CD1c-positive myeloid dendritic cell (primary cell): ENCODE measurements at regions not wholly inside any gene's neighbourhood (a gene's known extent, or its start where the extent isn't known, plus 50 kb on each side); places are given as distances from the start of the nearest gene placed in this dataset.
A peak's percentile ranks its signal among the peaks of the same experiment; 100 is the strongest.
"Not testable (repeated sequence)": the region's sequence is repeated elsewhere in the genome, so short reads cannot be mapped to it uniquely, and the experiment has no call there.

Source experiments
- DNase-seq: peaks from one replicate; pipeline ENCODE4 v3.0.0-alpha.2; 2016; ENCODE audit errors: extremely low spot score

DNA sequence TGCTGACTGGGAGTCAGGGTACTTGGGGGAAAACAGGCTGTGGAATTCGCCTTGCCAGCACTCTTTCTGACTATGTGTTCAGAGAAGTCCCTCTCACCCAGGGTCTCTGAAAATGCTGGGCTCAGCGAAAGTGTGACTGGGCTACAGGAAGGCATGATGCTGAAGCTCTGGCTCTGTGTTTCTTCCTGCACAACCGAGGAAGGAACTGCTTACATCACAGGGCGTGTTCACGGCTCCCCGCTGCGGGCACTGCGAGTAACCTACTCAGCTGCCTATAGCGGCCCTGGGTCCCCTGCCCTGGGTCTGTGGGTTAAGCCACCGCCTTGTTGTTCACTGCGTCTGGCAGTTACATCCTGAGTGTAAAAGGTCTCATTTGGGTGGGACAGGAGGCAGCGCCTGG lies 222.4 kb upstream of the IRX4 start:
- DNase-seq = no peak

DNA sequence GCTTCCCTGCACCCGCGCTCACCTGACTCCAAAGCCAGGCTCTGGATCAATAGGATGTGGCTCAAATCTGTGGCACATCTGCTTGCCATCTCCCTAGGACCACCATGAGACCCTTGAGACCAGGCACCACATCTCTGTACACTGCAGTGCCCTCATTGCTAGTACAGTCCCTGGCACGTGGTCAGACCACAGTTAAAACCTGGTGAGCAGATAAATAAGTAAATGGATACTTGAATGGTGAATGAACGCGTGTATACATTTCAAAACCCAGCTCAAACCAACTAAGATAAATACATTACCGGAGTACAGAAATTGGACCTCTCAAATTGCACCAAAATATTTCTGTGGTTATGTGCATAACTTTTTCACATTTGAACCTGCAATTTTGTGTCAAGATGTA lies 221.2 kb upstream of the IRX4 start:
- DNase-seq = no peak

DNA sequence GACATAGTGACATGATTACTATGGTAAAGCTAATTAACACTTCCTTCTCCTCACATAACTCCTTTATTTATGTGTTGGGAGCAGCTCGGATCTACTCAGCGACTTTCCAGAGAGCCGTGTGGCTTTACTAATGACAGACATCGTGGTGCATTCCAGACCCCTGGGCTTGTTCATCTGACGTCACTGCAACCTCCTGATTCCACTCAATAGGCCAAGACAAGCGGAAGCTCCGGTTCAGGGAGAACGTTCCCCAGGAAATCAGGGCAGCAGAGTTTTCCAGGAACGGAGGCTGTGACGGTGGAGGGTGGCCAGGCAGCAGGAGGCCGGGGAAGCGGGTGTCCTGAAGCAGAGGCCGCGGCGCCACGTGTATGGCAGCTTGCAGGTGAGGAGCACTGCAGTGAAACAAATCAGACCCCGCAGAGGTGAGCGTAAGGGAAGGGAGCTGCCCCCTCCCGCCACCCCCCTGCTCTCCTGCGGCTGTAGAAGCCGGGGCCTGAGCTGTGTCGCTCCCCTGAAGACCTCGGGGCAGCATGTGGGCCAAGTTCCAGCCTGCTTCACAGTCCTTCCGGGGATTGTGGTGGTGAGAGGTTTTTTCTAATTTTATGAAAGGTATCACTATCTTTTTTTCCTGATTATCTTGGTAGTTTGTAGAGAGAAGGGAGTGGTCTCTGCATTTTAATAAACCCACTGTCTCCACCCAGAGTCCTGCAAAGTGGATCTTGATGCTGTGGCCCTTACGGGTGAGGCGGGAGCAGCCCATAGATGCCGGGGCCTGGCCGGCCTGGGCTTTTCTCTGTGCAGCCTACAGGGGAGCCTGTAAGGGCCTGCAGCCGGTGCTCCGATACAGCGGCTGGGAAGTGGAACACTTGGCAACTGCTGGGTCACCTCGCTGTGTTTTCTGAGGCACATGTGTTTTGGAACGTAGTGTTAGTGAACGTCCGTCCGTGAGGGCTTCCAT lies 220.4 kb upstream of the IRX4 start:
- no peak for DNase-seq

DNA sequence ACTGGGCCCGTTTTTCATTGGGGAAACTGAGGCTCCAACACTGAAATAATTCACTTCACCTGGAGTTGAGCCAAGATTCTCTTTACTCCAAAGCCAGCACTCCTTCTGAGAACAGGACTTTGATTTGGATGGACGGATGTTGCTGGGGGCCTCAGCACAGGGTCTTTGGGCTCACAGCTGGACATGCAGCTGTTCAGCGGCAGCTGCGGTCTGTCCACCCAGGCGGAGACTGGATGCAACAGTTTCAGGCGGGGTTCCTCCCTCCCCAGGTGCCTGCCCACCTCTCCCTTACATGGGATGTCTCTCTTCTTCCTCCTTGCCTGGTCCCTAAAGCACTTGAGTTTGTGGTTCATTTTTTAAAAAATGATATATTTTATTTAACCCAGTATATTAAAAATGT lies 219.0 kb upstream of the IRX4 start:
- no peak for DNase-seq

DNA sequence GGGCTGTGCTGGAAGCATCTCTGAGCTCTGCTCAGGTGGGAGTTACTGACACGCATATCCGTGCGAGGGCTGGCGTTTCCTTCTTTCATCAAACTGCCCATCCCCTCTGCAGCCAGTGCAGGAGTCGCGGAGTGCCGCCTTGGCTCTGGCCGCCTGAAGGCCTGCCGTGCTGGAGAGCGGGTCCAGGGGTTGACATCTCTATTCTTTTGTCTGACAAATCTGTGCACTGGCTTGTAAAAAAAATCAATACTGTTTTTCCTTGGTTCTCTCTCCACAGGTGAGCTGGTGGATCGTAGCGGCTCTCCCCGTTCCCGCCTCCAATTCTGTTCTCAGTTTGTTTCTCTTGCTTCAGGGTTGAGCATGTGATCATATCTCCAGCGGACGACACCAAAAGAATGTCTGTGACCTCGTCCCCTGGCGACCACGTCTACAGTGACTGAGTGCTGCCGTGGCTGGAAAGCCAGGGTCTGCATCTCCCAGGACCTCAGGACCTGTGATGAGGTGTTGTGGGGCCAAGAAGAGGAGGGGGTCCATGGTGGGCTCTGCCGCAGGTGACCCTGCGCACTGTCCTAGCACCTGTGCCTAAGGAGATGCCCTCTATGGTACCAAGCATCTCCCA lies 214.3 kb upstream of the IRX4 start:
- no peak for DNase-seq

DNA sequence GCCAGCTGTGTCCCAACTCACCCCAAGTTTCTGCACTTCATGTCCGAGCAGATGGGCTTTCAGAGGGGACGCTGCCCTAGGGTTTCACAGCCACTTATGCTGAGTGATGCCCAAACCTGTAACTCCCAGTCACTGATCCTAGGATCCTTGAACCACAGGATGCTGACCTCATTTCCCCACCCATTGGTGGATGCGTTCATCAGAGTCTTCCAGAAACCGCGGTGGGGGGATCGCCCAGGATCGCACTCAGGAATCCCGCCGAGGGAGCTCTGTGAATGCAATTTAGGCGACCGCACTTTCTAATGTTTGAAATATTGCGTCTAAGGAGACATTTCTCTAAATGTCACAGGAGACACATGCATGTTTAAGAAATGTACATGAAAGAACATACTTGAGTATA lies 212.3 kb upstream of the IRX4 start:
- no peak for DNase-seq

DNA sequence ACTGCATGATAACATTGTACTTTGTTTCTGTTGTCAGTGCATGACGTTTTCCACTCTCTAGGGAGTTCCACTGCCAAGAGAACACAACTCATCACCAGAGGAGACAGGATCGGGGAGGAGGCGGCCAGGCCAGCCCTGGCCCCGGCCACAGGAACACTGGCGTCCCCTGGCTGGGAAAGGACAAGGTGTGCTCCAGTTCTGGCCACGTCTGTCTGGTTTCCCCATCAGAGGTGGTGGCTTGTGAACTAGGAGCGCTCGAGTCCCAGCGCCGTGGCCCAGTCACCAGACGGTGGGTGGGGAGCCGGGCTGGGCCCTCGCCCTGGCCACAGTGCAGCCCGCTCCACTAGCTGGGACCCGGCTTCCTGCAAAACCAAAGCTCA lies 211.9 kb upstream of the IRX4 start:
- DNase-seq = no peak

DNA sequence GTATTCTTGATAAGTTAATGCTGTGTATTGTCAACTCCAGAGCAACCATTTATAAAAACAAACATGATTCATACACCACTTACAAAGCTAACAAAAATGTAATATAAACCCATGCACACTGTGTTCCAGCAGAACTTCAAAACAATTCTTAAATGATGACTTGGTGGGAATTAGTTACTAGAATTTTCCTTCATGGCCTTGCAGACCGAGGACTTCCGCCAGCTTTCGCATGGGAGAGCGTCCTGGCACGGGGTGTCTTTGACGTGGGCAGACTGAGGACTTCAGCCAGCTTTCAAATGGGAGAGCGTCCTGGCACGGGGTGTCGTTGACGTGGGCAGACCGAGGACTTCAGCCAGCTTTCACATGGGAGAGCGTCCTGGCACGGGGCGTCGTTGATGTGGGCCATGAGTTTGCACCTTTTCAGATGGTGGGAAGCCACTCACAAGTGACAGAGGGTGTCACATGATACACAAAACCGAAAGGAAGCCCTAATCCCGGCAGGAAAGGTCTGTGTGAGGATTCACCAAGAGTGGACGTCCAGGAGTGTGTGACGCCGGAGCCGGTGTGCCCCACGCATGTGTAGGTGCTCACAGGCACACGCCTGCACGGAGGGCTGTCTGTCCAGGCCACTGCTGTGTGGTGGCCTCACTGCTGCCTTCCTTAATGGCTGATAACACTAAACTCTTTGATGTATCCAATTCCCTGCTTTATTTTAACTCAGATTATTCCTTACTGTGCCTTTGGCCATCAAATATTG lies 211.3 kb upstream of the IRX4 start:
- DNase-seq = no peak

DNA sequence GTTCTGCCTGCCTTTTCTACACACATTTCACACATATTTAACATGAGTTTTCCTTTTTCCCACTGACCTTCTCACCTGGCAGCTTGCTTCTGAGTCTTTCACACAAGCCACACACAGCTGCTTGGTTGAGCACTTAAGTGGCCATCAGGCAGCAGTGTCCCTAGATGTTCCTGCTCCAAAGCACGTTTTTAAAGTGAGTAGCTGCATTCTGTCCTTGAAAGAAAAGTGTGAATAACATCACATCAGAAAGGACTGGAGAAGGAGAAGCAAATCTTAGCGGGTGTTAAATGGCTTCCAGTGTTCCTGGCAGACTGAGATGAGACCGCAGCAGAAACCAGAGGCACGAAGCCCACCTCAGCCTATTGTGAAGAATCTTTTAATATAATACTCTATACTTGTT lies 209.2 kb upstream of the IRX4 start:
- no peak for DNase-seq

DNA sequence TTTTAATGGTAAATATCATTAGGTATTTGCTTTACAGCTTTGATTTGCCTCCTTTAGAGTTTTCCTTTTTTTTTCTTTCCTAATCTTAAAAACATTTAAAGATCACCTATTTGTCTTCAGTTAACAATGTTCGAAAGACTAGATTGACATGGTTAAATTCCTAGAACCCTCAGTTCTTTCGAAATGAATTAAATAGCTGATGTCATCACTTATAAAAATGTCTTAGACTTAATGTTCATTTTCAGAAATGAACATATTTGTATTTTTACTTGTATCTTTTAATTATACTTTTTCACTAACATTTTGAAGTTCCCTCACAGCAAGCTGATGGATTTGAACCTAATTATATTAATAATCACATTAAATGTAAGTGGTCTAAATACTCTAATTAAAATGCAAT lies 205.3 kb upstream of the IRX4 start:
- DNase-seq = no peak

DNA sequence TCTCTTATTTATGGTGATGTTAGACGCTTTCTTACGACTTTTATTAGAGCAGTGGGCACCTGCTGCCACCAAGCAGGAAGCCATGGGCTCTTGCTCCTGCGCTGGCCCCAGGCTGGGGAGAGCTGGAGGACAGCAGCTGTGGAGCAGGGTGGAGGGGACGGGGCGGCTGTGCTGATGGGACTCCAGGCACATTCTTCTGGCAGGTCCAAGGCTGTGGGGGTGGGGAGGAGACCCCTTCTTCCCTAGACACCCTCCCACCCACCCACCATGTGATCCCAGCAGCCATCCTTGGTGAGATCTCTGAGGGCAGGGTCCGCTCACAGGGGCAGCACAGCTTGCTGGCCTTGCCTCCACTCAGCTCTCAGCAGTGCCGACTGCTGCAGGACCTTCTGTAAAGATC lies 192.6 kb upstream of the IRX4 start:
- no peak for DNase-seq

DNA sequence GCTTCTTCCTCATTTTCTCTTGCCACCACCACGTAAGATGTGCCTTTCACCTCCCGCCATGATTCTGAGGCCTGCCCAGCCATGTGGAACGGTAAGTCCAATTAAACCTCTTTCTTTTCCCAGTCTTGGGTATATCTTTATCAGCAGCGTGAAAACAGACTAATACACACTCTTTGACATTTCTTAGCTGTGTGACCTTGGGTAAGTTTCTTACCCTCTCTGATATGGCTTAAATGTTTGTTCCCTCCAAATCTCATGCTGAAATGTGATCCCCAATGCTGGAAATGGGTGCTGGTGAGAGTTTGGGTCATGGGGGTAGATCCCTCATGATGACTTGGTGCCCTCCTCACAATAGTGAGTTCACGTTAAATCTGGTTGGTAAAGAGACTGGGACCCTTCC lies 188.8 kb upstream of the IRX4 start:
- no peak for DNase-seq

DNA sequence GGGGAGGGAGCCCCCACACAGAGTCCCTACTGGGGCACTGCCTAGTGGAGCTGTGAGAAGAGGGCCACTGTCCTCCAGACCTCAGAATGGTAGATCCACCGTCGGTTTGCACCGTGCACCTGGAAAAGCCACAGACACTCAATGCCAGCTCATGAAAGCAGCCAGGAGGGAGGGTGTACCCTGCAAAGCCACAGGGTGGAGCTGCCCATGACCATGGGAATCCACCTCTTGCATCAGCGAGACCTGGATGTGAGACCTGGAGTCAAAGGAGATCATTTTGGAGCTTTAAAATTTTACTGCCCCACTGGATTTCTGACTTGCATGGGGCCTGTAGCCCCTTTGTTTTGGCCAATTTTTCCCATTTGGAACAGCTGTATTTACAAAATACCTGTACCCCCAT lies 188.1 kb upstream of the IRX4 start:
- not testable (repeated sequence) for DNase-seq

DNA sequence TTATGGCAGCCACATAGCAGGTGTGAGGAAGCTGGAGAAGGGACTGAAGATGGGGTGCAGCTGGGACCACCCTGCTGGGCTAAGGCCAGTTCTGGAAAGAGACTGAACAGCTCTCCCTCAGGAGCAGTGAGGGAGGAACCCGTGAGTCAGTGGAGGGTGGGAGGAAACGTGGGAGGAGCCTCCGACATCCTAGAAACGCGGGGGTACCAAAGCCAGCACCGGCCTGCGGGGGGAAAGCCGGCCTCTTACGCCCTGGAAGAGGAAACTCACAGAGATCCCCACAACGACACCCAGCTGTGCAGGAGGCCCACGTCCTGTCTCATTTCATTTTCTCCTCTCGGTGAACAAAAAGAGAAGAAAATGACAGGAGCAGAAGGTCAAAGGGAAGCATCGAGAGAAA lies 185.8 kb upstream of the IRX4 start:
- no peak for DNase-seq

DNA sequence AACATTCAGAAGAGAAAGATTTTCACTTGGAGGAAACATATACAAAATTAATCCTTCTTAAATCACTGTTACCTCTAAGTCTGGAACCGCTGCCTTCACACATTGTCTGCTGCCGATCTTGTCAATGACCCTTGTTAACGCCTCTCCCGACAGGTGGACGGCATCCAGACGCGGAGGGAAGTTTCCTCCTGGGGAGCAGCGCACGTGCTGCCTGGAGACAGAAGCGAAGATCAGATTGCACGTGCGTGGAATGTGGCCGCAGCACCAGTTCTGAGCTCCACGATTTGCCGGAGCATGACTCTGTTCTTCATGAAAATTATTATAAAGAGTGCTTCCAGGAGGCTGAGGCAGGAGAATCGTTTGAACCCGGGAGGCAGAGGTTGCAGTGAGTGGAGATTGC lies 183.6 kb upstream of the IRX4 start:
- DNase-seq = no peak

DNA sequence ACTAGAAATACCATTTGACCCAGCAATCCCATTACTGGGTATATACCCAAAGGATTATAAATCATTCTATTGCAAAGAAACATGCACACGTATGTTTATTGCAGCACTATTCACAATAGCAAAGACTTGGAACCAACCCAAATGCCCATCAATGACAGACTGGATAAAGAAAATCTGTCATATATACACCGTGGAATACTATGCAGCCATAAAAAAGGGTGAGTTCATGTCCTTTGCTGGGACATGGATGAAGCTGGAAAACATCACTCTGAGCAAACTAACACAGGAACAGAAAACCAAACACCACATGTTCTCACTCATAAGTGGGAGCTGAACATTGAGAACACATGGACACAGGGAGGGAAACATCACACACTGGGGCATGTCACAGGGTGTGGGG lies 180.7 kb upstream of the IRX4 start:
- not testable (repeated sequence) for DNase-seq

DNA sequence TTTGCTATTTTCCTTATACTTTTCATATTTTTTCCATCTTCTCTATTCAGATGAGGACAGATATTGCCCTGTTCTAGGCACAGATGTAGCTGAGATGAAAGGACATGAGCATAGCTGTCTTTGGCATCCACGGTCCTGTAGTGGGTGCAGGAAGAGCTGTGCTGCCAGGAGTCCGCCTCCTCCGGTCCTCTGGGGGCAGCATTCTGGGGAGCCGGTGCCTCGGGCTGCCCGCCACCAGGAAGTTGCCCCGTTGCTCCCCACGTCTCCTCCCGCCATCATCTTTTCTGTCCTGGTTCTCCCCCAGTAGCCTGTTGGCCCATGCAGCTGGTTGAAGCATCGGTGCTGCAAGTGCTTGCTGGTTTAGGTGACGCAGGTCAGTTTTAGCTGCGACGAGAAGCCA lies 170.0 kb upstream of the IRX4 start:
- DNase-seq = no peak

DNA sequence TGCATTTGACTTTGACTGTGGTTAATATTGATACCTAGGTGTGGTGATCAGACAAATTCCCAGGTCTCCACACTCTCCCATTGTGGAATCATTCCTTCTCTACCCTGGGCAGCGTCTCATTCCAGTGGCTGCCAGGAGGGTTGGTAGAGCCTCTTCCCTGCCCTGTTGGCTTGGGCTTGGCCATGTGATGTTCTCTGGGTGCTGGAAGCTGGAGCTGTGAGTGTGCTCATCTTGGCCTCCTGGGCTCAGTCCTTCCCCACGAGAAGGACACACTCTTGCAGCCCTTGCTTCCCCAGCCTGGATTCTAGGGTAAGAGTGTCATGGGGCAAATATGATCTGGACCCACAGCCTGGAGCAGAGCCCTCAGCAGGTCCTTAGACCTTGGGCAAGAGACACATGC lies 167.2 kb upstream of the IRX4 start:
- DNase-seq = no peak

DNA sequence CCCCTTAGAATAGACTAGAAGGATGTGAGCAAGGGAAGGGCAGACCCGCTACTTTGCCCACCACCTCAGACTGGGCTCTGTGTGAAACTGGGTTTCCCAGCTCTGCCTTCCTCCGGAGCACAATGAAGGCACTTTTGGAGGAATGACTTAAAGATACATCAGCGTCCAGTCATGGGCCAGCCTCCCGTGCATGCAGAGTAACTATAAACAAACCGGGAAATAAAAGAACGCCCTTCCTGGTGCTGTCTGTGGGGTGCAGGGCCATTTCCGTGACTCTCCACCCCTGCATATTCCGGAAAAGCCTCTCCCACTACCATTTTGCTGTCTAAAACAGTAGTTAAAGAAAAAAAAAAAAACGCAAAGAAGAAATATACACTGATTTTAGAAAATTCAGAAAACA lies 165.9 kb upstream of the IRX4 start:
- DNase-seq = no peak

DNA sequence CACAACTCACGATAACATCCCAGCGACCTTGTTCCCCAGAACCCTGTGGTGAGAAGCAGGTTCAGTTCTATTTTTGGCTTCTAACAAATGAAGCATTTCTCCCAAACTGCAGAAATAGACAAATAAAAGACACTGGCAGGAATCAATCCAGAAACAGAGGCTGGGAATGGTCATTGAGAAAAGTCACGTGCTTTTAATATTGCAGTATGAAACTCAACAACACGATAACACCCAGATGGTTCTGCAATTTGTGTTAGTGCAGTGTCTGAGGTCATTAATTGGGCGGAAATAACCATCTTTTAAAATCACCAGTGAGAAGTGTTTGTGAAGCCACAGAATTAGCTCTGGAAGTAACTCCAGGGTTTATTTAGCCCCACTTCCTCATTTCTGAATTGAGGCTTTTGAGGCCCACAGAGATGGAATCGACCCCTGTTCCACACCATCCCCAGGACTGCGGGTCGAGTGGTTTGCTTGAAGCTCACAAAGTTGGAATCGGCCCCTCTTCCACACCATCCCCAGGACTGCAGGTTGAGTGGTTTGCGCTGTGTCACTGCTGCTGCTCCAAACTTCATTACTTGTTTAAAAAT lies 164.7 kb upstream of the IRX4 start:
- DNase-seq = peak; percentile 1

DNA sequence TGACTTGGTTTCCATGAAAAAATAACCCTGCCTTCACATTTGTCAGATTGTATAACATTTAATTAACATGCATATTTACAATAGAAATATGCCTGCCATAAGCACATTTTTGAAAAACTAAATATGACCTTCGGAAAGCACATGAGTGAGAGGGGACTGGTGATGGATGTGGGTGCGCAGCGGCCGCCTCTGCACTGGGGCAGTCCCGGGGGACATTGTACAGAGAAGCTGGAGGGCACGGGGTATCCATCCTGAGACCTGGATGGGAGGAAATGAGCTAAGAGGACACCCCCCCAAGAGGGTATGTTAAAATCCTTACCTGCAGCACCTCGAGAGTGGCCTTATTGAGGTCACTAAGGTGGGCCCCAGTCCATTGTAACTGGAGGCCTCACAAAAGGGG lies 161.3 kb upstream of the IRX4 start:
- no peak for DNase-seq

DNA sequence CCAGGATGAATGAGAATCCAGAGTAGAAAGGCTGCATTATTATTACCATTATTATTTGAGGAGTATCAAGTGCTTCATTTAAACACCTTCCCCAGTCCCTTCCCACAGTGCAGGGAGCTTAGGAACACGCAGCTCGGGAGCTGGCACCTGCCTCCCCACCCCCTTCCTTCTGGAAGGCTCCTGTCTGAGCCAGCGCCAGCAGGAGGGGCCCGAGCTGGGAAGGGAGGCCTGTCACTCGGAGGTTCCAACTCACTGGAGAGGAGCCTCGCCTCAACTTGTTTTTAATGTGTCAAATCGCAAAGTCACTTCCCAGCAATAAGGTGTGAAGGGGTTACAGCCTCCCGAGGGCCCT lies 156.4 kb upstream of the IRX4 start:
- DNase-seq = no peak
